ENCODE measurements at regions not wholly inside any gene's neighbourhood (a gene's known extent, or its start where the extent isn't known, plus 50 kb on each side); places are given as distances from the start of the nearest gene placed in this dataset.
A peak's percentile ranks its signal among the peaks of the same experiment; 100 is the strongest.

GRCh38 chr6:164133095-164133494 lies 718.6 kb downstream of the QKI start:
- no peak for DNase-seq

- DNase-seq, result no peak
Measured at GRCh38 chr6:164130585-164130984, 716.1 kb downstream of the QKI start.

- peak; percentile 71 for DNase-seq
Measured at GRCh38 chr6:164130151-164130550, 715.6 kb downstream of the QKI start.

DNA sequence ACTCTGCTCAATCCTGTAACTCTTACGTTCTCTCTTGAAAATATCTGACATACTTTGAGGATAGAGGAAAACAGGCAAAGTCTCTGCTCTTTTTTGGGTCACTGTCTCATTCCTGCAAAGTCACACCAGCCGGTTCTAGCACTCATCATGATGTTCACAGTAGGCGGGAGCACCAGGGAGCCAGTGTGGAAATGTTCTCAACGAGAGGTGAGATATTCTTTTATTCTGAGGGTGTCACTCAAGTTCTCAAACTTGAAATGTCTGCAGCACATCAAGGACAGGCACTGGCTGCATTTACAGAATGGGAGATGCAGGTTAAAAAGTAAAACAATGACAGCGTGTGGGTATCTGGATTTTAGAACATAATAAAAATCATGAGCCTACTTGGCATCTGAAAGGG lies 714.7 kb downstream of the QKI start:
- DNase-seq, result no peak

GRCh38 chr6:164128101-164128500 lies 713.6 kb downstream of the QKI start:
- no peak for DNase-seq

GRCh38 chr6:164124986-164125385 lies 710.5 kb downstream of the QKI start:
- DNase-seq, result no peak

GRCh38 chr6:164124473-164124872 lies 710.0 kb downstream of the QKI start:
- no peak for DNase-seq

DNA sequence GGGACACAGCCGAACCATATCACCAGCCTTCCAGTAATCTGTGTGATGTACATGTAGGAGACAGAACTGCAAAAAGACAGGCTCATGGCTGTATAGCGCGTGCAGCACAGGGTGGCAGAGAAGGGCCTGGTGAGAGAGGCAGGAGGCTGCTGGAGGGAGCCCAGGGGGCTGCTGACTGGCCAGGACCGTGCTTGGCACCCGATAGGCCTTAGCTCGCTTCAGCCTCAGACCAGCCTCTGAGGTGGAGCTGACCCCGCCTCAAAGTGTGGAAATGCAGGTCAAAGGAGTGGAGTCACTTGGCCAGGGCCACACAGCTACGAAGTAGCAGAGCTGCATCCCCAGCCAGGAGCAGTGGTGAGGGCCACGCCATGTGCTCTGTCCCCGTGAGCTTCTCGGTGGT lies 707.6 kb downstream of the QKI start:
- DNase-seq, result no peak

GRCh38 chr6:164121527-164121926 lies 707.0 kb downstream of the QKI start:
- no peak for DNase-seq

DNA sequence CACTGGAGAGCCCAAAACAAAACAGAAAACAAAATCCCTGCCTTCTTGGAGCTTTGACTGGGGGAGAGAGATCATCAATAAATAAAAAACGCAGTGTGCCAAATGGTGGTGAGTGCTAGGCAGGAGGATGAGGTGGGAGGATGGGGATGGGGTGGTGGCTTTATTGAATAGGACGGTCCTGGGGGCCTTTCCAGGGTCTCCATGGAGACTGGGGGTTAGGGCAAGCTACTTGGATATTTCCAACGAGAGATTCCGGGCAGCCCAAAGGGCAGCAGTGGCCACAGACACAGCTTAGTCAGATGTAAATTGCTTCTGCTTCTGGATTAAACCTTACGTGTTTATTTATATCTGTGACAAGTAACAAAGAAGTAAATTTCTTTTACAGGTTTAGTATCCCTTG lies 700.1 kb downstream of the QKI start:
- no peak for DNase-seq

- DNase-seq, result no peak
Measured at GRCh38 chr6:164114051-164114450, 699.5 kb downstream of the QKI start.

- DNase-seq, result no peak
Measured at GRCh38 chr6:164113637-164114036, 699.1 kb downstream of the QKI start.

DNA sequence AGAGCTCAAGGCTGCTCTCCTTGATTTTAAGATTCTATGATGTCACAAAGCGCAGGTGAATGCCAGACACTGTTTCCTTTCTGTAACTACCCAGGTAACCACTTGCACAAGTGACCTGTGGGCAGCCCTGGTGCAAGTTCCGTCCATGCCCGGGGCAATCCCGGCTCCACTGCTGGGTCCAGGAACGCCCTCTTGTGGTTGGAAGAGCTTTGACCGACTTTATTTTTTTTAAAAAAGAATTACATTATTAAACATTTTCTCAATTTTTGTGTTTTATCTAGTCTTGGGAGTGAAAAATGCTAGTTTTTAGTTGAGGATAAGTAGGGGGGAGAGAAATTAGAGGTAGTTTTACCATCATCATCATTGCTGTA lies 695.2 kb downstream of the QKI start:
- DNase-seq, result no peak

DNA sequence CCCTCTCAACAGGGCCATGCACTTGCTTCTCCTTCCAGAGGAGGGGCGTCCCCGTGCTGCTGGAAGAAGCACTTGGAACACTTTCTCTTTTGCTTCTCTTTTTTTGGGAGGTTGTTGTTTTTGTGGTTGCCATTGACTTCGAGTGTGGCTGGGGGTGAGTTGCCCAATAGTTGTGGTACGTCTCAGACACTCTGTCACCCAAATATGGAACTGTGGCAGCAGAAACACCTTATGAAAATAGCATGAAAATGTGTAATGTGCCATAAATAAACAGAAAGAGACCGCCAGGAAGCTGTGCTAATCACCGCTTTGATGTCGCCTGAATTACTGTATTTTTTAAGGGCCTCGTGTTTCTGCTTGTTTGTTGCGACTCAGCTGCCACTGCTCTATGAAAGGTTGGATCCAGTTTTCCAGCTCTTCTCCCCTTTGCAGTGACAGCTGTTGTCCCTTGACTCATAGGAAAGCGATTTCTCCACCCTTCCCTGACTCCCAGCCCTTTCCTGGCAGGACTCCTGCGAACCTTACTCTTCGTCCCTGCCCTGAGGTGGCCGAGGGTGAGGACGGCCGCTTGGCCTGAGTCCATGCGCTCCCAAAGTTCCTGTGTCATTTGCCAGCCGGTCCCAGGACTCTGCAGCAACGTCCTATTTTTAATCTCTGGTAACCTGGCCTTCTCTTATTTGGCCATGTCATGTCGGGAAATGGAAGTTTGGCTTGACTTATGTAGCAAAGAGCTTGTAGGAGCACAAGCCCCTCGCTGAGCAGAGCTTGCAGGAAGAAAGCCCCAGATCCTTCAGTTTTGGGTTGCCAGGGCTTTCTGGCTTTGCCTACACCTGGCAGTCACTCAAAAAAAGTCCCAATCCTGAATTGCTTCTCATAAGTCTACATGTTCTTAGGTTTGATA lies 694.6 kb downstream of the QKI start:
- no peak for DNase-seq

- no peak for DNase-seq
Measured at GRCh38 chr6:164108092-164108491, 693.6 kb downstream of the QKI start.

GRCh38 chr6:164107297-164107995 lies 692.9 kb downstream of the QKI start:
- DNase-seq, result no peak

- no peak for DNase-seq
Measured at GRCh38 chr6:164106345-164106769, 691.8 kb downstream of the QKI start.

DNA sequence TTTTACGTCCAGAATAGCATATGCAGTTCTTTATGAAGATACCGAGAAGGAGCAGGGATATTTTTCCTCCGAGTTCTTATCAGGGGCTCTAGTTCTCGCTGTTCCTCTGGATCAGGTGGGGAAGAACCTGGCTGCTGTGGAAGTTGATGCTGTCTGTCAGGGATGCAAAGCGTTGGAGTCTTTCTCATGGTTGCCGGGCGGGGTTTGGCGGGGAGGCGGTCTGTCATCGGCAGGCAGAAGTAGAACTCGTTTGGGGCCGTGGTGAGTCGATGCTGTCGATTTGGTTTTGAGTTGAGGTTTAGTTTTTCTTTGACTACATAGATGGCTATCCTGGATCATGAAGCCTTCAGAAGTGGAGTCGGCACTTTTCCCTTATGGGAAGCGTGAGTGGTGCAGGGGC lies 691.2 kb downstream of the QKI start:
- no peak for DNase-seq

DNA sequence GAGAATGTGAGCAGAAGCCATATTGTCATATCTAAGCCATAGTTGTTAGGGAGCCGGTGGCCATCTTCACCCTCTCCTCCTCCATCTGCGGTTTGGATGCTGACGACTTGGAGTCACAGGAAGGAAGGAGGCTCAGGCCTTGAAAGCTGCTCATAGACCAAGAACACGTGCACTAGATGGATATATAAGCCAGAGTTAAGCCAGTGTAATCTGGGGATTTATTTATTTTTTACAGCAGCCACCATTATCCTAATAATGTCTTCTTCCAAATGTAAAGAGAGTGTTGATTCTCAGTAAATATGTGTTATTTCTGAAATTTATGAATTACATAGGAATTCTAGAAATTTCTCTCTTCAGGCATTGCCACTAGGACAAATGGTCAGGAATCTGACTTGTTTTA lies 689.9 kb downstream of the QKI start:
- no peak for DNase-seq

DNA sequence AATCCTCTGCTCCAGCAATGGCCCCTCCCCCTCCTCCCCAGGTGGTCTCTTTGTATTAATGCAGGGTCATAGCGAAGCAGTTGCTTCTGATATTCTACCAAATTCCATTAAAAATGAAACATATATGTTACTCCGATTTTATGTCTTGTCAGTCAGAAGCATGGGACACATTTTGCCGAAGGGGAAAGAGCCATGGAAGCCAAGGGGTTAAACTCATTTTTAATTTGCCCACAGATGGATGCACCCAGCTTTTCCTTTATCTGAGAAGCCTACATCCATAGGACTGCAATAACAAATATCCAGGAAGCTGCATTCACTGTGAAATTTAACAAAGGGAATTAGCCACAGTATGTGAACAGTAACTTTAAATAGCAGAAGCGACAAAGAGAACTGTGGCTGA lies 688.2 kb downstream of the QKI start:
- no peak for DNase-seq

DNA sequence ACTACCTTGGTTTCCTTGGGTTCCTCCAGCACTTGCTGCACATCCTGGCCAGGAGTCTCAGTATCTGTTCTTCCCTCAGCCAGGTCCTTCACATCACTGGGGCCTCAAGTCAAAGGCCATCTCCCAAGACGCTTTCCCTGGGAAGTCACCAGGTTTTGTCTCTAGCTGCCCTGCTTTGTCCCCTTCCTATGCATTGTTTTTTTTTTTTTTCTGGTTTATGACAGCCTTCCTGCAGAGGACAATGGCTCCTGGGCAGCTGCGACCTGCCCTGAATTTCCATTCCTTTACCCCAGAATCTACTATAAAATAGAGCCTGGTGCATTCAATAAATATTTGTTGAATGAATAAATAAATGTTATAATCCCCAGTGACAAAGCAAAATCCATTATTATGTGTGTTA lies 687.3 kb downstream of the QKI start:
- no peak for DNase-seq

DNA sequence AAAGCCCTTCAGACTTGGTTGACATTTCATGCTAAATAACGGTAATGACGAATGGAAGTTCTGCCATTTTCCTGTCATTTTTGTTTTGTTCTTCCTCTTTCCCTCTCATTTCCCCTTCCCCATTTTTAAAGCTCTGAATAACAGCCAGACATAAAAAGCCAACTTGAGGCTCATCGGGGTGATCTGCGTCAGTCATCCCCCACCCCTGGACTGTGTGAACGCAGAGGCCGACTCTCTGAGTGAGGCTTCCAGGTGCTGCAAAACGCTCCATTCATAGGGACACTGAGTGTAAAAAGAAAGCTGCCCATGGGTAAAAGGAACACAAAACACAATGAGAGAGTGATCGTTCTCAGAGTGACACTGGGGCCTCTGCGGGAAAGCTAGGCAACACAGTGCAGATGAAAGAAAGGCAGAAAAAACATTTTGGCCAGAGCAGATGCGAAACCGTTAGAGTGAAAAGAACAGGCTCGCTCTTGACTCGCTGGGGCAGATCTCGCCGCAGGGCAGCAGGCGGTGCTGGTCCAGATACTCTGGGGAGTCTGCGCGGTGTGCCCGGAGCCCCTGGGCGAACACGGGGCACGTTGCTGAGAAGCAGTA lies 684.8 kb downstream of the QKI start:
- no peak for DNase-seq

DNA sequence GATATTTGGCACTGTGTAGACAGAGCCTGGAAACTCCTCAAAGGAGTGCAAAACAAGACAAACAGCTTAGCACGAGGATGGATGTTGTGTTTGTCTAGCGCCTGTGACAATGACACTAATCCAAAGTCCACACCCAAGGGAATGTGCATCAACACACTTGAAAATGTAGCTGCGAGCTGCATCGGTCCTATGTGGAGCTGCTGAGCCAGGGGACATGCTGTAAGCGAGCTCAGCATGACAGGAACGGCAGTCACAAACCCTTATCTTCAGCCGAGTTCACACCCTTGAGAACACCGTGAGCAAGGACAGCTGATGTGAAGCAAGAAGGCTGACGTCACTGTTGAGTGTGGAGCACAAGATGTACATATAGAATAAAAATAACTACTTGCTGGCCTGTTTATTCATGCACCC lies 684.3 kb downstream of the QKI start:
- no peak for DNase-seq

Data from COR-L47 (cell line).